Adrenal gland (tissue), 5 donors: ENCODE measurements at regions not wholly inside any gene's neighbourhood (a gene's known extent, or its start where the extent isn't known, plus 50 kb on each side); places are given as distances from the start of the nearest gene placed in this dataset.

ENCODE experiments used
- CTCF ChIP-seq, 6 experiments: fragments of 450-650 bp in 4 of 6; fragments of 200-600 bp in 2 of 6; sonication (generic) in 1 of 6; IDR thresholded peaks; 1 replicate in 5 of 6; 2 replicates in 1 of 6; pipeline versions ENCODE4 v1.5.1 to v1.8.0; 2016 to 2021; ENCODE audit warnings: antibody characterized with exemption in 6 of 6, mild to moderate bottlenecking in 2 of 6, moderate library complexity in 1 of 6
- POLR2A ChIP-seq, 2 donors: fragments of 450-650 bp; IDR thresholded peaks; one replicate each; pipeline ENCODE4 v1.6.1; 2017; ENCODE audit warnings: antibody characterized with exemption in 2 of 2, mild to moderate bottlenecking in 2 of 2, moderate library complexity in 1 of 2
- donor health status: DM: no; HTN: no; CAD: no.

- TF ChIP-seq CTCF (IDR thresholded peaks at IDR 0.05) (no peak), POLR2A (IDR thresholded peaks at IDR 0.05) (no peak)
Observed at GRCh38 chr10:62578916-62579315, 204.7 kb downstream of the ZNF365 start.
